OCI-LY7 (cell line): ENCODE measurements at regions not wholly inside any gene's neighbourhood (a gene's known extent, or its start where the extent isn't known, plus 50 kb on each side); places are given as distances from the start of the nearest gene placed in this dataset.
"Not testable (repeated sequence)": the region's sequence is repeated elsewhere in the genome, so short reads cannot be mapped to it uniquely, and the experiment has no call there.

Experiments used
- BruUV-seq: library from RNA; stranded (reverse); fragments of 400-500 nt; replicated peaks from 2 replicates; lab custom pipeline; 2021; lab: Mats Ljungman, UMichigan
- CTCF ChIA-PET: fragments of 300-600 bp; sonication (Branson Sonifier 250); formaldehyde crosslinking; loops from one replicate; lab custom pipeline; 2022; ENCODE audit warnings: antibody characterized with exemption; ENCODE audit not compliant: unreplicated experiment; lab: Charles Lee
- POLR2A ChIA-PET: fragments of 300-600 bp; sonication (Branson Sonifier 250); formaldehyde crosslinking; loops from one replicate; lab custom pipeline; 2022; ENCODE audit warnings: antibody characterized with exemption; lab: Charles Lee
- DNase-seq: peaks from one replicate; pipeline ENCODE4 v3.0.0-alpha.2; 2015; ENCODE audit warnings: low spot score
- H2AFZ ChIP-seq: fragments of 200-600 bp; sonication (generic), shearing (Covaris generic); 2 replicates; pipeline ENCODE4 v1.6.1; 2014; ENCODE audit warnings: mild to moderate bottlenecking, antibody characterized with exemption, low read length, moderate library complexity
- H3K27ac ChIP-seq: fragments of 200-600 bp; sonication (generic); 2 replicates; pipeline ENCODE4 v1.5.1; 2014; ENCODE audit warnings: mixed run types, low read depth, mild to moderate bottlenecking, moderate library complexity, low read length, inconsistent platforms; ENCODE audit not compliant: poor library complexity, severe bottlenecking
- H3K36me3 ChIP-seq: fragments of 200-600 bp; sonication (generic); 2 replicates; pipeline ENCODE4 v1.6.1; 2014; ENCODE audit warnings: mild to moderate bottlenecking, antibody characterized with exemption, low read length, moderate library complexity, mixed read lengths; ENCODE audit not compliant: insufficient read depth
- H3K4me1 ChIP-seq: fragments of 200-600 bp; sonication (generic); 2 replicates; pipeline ENCODE4 v1.5.1; 2014; ENCODE audit warnings: mild to moderate bottlenecking, low read length; ENCODE audit not compliant: insufficient read depth, poor library complexity, severe bottlenecking
- H3K4me2 ChIP-seq: fragments of 200-600 bp; sonication (generic); 2 replicates; pipeline ENCODE4 v1.6.1; 2014; ENCODE audit warnings: mild to moderate bottlenecking, low read length
- H3K4me3 ChIP-seq: fragments of 200-600 bp; sonication (generic); 2 replicates; pipeline ENCODE4 v1.5.1; 2014; ENCODE audit warnings: mild to moderate bottlenecking, low read depth, low read length; ENCODE audit not compliant: poor library complexity, severe bottlenecking
- H3K79me2 ChIP-seq: fragments of 200-600 bp; sonication (generic); 2 replicates; pipeline ENCODE4 v1.6.1; 2016; ENCODE audit warnings: low read depth, mild to moderate bottlenecking, low read length, moderate library complexity, mixed read lengths; ENCODE audit not compliant: insufficient read depth
- H3K9me2 ChIP-seq: fragments of 200-600 bp; sonication (generic); 2 replicates; pipeline ENCODE4 v1.6.1; 2016; ENCODE audit warnings: mild to moderate bottlenecking, low read length, mixed read lengths; ENCODE audit not compliant: insufficient read depth
- H3K9me3 ChIP-seq: fragments of 200-600 bp; sonication (generic); 2 replicates; pipeline ENCODE4 v1.6.1; 2014; ENCODE audit warnings: mild to moderate bottlenecking, mixed run types, low read length, mixed read lengths
- H4K20me1 ChIP-seq: fragments of 200-600 bp; sonication (generic); 2 replicates; pipeline ENCODE4 v1.6.1; 2014; ENCODE audit warnings: mild to moderate bottlenecking, antibody characterized with exemption, low read length, moderate library complexity, mixed read lengths; ENCODE audit not compliant: insufficient read depth
- intact Hi-C: fragments of 100-400 bp; cut with micrococcal nuclease; formaldehyde crosslinking; loops from one replicate; pipeline ENCODE4 v1.10.0; 2022; ENCODE audit not compliant: unreplicated experiment

- intact Hi-C loops, CTCF ChIA-PET, BruUV-seq, H3K4me3 ChIP-seq, H4K20me1 ChIP-seq, H2AFZ ChIP-seq, H3K9me3 ChIP-seq, H3K4me1 ChIP-seq, DNase-seq, H3K79me2 ChIP-seq, H3K4me2 ChIP-seq, H3K9me2 ChIP-seq, H3K27ac ChIP-seq, POLR2A ChIA-PET, H3K36me3 ChIP-seq: not testable (repeated sequence)
These were observed 115.3 kb downstream of the ZNF267 start for GRCh38 chr16:31988595-31989581.

DNA sequence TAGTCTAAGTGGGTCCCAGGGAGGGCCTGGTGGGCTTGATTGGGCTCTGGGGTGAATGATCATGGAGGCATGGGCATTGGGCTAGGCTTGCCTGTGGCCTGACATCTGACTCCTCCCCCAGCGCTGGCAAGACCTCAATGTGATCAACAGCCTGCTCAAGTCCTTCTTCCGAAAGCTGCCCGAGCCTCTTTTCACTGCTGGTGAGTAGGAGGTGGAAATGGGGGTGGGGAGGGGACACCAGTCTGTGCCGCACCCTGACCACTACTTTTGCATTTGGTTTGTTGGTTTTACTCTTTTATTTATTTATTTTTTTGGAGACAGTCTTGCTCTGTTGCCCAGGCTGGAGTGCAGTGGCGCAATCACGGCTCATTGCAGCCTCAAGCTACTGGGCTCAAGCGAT, 116.7 kb downstream of the ZNF267 start:
- H3K79me2 ChIP-seq, H3K4me2 ChIP-seq, H4K20me1 ChIP-seq, H3K9me2 ChIP-seq, H3K4me3 ChIP-seq, H3K27ac ChIP-seq, BruUV-seq, H3K36me3 ChIP-seq, CTCF ChIA-PET, intact Hi-C loops, POLR2A ChIA-PET, H3K9me3 ChIP-seq, DNase-seq, H3K4me1 ChIP-seq, H2AFZ ChIP-seq: not testable (repeated sequence)

GRCh38 chr16:31990980-31991379, 117.4 kb downstream of the ZNF267 start:
- H3K79me2 ChIP-seq, POLR2A ChIA-PET, H3K27ac ChIP-seq, H3K4me1 ChIP-seq, H3K9me3 ChIP-seq, CTCF ChIA-PET, H3K36me3 ChIP-seq, intact Hi-C loops, H2AFZ ChIP-seq, H3K9me2 ChIP-seq, BruUV-seq, H4K20me1 ChIP-seq, DNase-seq, H3K4me3 ChIP-seq, H3K4me2 ChIP-seq: not testable (repeated sequence)

DNA sequence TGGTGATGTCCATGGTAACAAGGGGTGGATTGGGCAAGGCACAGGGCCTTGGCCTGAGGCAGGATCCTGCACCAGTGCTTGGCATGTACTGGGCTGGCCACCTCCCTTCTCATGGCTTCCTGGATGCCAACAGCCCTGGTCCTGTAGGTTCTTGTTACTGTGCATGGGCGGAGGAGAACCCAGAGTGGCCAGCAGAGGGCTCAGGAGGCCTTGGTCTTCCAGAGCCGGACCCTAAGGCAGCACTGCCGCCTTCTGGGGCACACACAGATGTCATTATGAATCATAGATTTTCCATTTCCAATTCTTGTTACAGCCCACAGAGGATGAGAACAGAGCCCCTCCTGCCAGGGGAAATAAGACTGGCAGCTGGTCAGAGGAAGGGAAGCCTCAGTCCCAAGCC, 122.7 kb downstream of the ZNF267 start:
- H3K36me3 ChIP-seq, BruUV-seq, H3K4me2 ChIP-seq, H4K20me1 ChIP-seq, CTCF ChIA-PET, intact Hi-C loops, H3K4me1 ChIP-seq, POLR2A ChIA-PET, DNase-seq, H3K4me3 ChIP-seq, H3K9me2 ChIP-seq, H2AFZ ChIP-seq, H3K9me3 ChIP-seq, H3K27ac ChIP-seq, H3K79me2 ChIP-seq: not testable (repeated sequence)

DNA sequence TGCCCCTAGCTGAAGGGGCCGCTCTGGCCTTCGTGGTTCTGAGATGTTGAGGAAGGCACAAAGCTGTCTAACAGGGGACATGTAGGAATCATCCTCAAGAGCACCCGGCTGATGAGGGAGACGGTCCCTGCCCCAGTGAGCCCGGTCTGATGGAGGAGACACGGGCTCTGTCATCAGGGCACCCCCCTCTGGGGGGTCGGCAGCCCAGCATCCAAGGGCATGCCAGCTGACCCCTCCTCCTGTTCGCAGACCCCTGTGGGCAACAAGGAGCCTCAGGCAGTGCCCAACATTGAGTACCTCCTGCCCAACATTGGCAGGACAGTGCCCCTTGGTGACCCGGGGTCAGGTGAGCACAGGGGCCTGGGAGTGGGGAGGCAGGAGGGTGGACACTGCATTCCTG, 128.9 kb downstream of the ZNF267 start:
- H3K9me3 ChIP-seq, H3K4me1 ChIP-seq, POLR2A ChIA-PET, H3K4me2 ChIP-seq, H3K9me2 ChIP-seq, H3K79me2 ChIP-seq, H3K4me3 ChIP-seq, BruUV-seq, DNase-seq, intact Hi-C loops, H3K36me3 ChIP-seq, CTCF ChIA-PET, H4K20me1 ChIP-seq, H3K27ac ChIP-seq, H2AFZ ChIP-seq: not testable (repeated sequence)

DNA sequence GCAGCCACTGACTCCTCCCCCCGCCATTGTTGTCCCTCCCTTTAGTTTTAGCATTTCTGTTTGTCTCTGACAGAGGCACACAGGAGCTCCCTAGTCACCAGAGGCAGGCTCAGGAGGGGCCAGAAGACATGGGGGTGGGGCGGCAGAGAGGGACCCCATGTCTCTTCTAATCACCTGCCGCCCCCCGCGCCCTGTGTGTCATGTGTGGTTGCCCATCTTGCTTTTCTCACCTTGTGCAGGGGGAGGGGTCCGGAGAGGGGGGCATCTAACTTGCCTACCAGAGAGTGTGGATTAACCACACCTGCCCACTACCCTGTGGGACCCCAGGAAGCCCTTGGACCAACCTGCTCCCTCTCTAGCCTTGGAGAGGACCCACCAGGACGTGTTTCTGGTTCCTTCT, 130.2 kb downstream of the ZNF267 start:
- H3K4me2 ChIP-seq, H3K4me3 ChIP-seq, H3K79me2 ChIP-seq, DNase-seq, POLR2A ChIA-PET, H4K20me1 ChIP-seq, H3K4me1 ChIP-seq, H3K9me3 ChIP-seq, H2AFZ ChIP-seq, BruUV-seq, H3K36me3 ChIP-seq, intact Hi-C loops, H3K27ac ChIP-seq, CTCF ChIA-PET, H3K9me2 ChIP-seq: not testable (repeated sequence)
